Loucy (cell line): ENCODE measurements at regions not wholly inside any gene's neighbourhood (a gene's known extent, or its start where the extent isn't known, plus 50 kb on each side); places are given as distances from the start of the nearest gene placed in this dataset.

Experiments used
- EZH2phosphoT487 ChIP-seq: fragments of 200-600 bp; IDR thresholded peaks from 2 replicates; pipeline ENCODE4 v1.6.1; 2018; ENCODE audit warnings: antibody characterized with exemption, mild to moderate bottlenecking, moderate library complexity, borderline replicate concordance
- TF ChIP-seq, protein P1 (sequence below): fragments of 200-600 bp; sonication (generic); conservative IDR thresholded peaks from 2 replicates; pipeline ENCODE4 v1.5.1; 2014; ENCODE audit warnings: mild to moderate bottlenecking, antibody characterized with exemption, low read length

DNA sequence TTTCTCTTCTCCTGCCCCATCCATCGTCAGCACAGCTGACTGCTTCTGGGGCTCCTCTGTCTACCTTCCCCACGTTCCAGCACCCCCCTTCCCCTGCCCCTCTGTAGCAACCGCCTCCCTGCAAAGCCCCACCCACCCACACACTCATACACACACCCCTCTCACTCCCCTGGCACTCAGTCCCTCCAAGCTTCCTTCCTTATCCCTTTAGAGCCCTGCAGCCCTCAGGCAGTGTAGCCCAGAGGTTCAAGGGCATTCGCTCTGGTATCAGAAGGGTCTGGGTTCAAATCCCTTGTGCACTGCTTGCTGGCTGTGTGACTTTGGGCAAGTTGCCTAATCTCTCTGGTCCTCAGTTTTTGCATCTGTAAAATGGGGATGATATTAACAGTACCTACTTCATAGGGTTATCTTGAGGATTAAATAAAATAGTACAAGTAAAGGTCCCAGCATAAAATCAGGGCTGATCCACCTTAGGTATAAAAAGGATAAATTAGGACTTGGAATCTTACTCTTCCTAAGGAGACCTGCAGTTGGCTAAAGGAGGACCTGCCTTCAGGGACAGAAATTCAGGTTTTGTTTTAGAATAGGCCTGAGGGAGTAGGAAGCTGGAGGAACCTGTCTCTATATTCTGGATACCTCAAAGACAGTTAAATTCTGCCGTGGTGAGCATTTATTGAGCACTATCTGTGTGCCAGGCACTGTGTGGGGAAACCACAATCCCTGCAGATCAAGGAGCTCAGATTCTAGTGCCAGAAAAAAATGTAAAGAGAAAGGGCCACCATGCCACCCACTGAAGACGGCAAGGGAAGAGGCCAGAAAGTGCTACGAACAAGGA lies 94.1 kb downstream of the SNX5 start:
- no peak for TF ChIP-seq EZH2phosphoT487
- TF ChIP-seq, protein P1, sequence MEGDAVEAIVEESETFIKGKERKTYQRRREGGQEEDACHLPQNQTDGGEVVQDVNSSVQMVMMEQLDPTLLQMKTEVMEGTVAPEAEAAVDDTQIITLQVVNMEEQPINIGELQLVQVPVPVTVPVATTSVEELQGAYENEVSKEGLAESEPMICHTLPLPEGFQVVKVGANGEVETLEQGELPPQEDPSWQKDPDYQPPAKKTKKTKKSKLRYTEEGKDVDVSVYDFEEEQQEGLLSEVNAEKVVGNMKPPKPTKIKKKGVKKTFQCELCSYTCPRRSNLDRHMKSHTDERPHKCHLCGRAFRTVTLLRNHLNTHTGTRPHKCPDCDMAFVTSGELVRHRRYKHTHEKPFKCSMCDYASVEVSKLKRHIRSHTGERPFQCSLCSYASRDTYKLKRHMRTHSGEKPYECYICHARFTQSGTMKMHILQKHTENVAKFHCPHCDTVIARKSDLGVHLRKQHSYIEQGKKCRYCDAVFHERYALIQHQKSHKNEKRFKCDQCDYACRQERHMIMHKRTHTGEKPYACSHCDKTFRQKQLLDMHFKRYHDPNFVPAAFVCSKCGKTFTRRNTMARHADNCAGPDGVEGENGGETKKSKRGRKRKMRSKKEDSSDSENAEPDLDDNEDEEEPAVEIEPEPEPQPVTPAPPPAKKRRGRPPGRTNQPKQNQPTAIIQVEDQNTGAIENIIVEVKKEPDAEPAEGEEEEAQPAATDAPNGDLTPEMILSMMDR: no peak
